GM12878 (cell line): ENCODE measurements at regions not wholly inside any gene's neighbourhood (a gene's known extent, or its start where the extent isn't known, plus 50 kb on each side); places are given as distances from the start of the nearest gene placed in this dataset.

Experiments used
- EP300 ChIP-seq, 2 experiments: fragments of 150-350 bp in 1 of 2; IDR thresholded peaks; 2 replicates each; pipeline ENCODE4 v1.6.1; 2011 to 2012; ENCODE audit warnings: low read depth in 2 of 2, low read length in 2 of 2, borderline replicate concordance in 1 of 2, improper control_type of control experiment in 1 of 2, inconsistent platforms in 1 of 2; ENCODE audit not compliant: control insufficient read depth in 1 of 2
- HDAC6 ChIP-seq: fragments of 200-600 bp; sonication (generic); IDR thresholded peaks from one replicate; pipeline ENCODE4 v1.8.0; 2017; ENCODE audit warnings: antibody characterized with exemption; ENCODE audit not compliant: unreplicated experiment
- RFX5 ChIP-seq: IDR thresholded peaks from 2 replicates; pipeline ENCODE4 v1.6.1; 2011; ENCODE audit warnings: low read depth, low read length, improper control_type of control experiment
- ZNF274 ChIP-seq: IDR thresholded peaks from one replicate; pipeline ENCODE4 v1.8.0; 2011; ENCODE audit not compliant: insufficient read length, insufficient read depth
- TF ChIP-seq, protein P1 (sequence below), 3 experiments: IDR thresholded peaks in 2 of 3; conservative IDR thresholded peaks in 1 of 3; 2 replicates each; pipeline ENCODE4 v1.5.1; 2011; ENCODE audit warnings: low read depth in 3 of 3, low read length in 3 of 3, mild to moderate bottlenecking in 3 of 3, control low read depth in 2 of 3, moderate library complexity in 2 of 3, inconsistent platforms in 1 of 3, mixed read lengths in 1 of 3; ENCODE audit not compliant: control insufficient read depth in 2 of 3, insufficient read depth in 1 of 3; ENCODE audit errors: extremely low read depth in 1 of 3
- TF ChIP-seq, protein P2 (sequence below): IDR thresholded peaks from 2 replicates; pipeline ENCODE4 v1.6.1; 2012; ENCODE audit warnings: low read length, inconsistent platforms

DNA sequence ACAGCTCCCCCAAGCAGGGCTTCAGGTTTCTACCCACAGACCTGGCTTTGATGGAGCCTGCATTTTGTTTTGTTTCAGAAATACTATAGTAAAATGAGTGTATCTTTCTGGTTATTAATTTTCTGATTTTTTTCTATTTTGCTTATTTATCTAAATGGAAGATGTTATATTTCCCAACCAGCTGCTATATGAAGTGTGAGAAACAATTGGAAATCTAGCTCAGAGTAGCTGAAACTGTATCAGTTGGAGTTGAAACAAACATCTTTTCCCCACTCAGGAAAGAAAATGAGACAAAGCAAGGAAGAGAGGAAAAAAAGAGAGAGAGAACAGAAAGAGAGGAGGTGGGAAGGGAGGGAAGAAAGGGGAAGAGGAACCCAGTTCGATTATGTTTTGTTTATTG lies 358.5 kb upstream of the ZNF507 start:
- TF ChIP-seq, protein P1, sequence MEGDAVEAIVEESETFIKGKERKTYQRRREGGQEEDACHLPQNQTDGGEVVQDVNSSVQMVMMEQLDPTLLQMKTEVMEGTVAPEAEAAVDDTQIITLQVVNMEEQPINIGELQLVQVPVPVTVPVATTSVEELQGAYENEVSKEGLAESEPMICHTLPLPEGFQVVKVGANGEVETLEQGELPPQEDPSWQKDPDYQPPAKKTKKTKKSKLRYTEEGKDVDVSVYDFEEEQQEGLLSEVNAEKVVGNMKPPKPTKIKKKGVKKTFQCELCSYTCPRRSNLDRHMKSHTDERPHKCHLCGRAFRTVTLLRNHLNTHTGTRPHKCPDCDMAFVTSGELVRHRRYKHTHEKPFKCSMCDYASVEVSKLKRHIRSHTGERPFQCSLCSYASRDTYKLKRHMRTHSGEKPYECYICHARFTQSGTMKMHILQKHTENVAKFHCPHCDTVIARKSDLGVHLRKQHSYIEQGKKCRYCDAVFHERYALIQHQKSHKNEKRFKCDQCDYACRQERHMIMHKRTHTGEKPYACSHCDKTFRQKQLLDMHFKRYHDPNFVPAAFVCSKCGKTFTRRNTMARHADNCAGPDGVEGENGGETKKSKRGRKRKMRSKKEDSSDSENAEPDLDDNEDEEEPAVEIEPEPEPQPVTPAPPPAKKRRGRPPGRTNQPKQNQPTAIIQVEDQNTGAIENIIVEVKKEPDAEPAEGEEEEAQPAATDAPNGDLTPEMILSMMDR (IDR thresholded peaks at IDR 0.05 in 2 of 3, conservative IDR thresholded peaks at IDR 0.05 in 1 of 3; ENCODE audit: control insufficient read depth in 2 of 3, extremely low read depth in 1 of 3, insufficient read depth in 1 of 3, low read depth in 3 of 3, low read length in 3 of 3): no peak
- TF ChIP-seq EP300 (IDR thresholded peaks at IDR 0.05; ENCODE audit: borderline replicate concordance in 1 of 2, control insufficient read depth in 1 of 2, low read depth in 2 of 2, low read length in 2 of 2) (no peak), ZNF274 (no peak), RFX5 (no peak), HDAC6 (no peak)
- TF ChIP-seq, protein P2, sequence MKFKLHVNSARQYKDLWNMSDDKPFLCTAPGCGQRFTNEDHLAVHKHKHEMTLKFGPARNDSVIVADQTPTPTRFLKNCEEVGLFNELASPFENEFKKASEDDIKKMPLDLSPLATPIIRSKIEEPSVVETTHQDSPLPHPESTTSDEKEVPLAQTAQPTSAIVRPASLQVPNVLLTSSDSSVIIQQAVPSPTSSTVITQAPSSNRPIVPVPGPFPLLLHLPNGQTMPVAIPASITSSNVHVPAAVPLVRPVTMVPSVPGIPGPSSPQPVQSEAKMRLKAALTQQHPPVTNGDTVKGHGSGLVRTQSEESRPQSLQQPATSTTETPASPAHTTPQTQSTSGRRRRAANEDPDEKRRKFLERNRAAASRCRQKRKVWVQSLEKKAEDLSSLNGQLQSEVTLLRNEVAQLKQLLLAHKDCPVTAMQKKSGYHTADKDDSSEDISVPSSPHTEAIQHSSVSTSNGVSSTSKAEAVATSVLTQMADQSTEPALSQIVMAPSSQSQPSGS: no peak
